Mesendoderm (in vitro differentiated cells): ENCODE measurements at regions not wholly inside any gene's neighbourhood (a gene's known extent, or its start where the extent isn't known, plus 50 kb on each side); places are given as distances from the start of the nearest gene placed in this dataset.

Experiments used
- DNase-seq: peaks from one replicate; pipeline ENCODE4 v3.0.0; 2013
- H2AK5ac ChIP-seq: 2 replicates; pipeline ENCODE4 v1.6.1; 2013; ENCODE audit warnings: low read length, inconsistent platforms
- H2BK120ac ChIP-seq: 2 replicates; pipeline ENCODE4 v1.6.1; 2013; ENCODE audit warnings: low read depth, mild to moderate bottlenecking, low read length, moderate library complexity, mixed read lengths
- H2BK15ac ChIP-seq: replicated peaks from 2 replicates; pipeline ENCODE4 v1.6.1; 2013; ENCODE audit warnings: low read depth, mild to moderate bottlenecking, moderate library complexity
- H2BK5ac ChIP-seq: 2 replicates; pipeline ENCODE4 v1.6.1; 2013; ENCODE audit warnings: low read length, inconsistent platforms
- H3K18ac ChIP-seq: 2 replicates; pipeline ENCODE4 v1.6.1; 2013; ENCODE audit warnings: mild to moderate bottlenecking, low read length, mixed read lengths
- H3K23ac ChIP-seq: one replicate; pipeline ENCODE4 v1.6.1; 2013; ENCODE audit warnings: low read length
- H3K27ac ChIP-seq: 2 replicates; pipeline ENCODE4 v1.5.1; 2013; ENCODE audit warnings: low read depth, mild to moderate bottlenecking, inconsistent platforms, low read length, moderate library complexity
- H3K27me3 ChIP-seq: 2 replicates; pipeline ENCODE4 v1.6.1; 2013; ENCODE audit warnings: low read length, control low read depth, mild to moderate bottlenecking, inconsistent platforms; ENCODE audit not compliant: insufficient read depth, poor library complexity
- H3K36me3 ChIP-seq: 2 replicates; pipeline ENCODE4 v1.6.1; 2013; ENCODE audit warnings: low read length, inconsistent platforms; ENCODE audit not compliant: control insufficient read depth, insufficient read depth
- H3K4ac ChIP-seq: one replicate; pipeline ENCODE4 v1.6.1; 2013; ENCODE audit warnings: low read depth, mild to moderate bottlenecking, low read length, moderate library complexity
- H3K4me1 ChIP-seq: 2 replicates; pipeline ENCODE4 v1.6.1; 2013; ENCODE audit warnings: low read depth, low read length, inconsistent platforms; ENCODE audit not compliant: control insufficient read depth
- H3K4me2 ChIP-seq: 2 replicates; pipeline ENCODE4 v1.6.1; 2013; ENCODE audit warnings: low read length
- H3K4me3 ChIP-seq: 2 replicates; pipeline ENCODE4 v1.5.1; 2013; ENCODE audit warnings: mild to moderate bottlenecking, low read length
- H3K56ac ChIP-seq: one replicate; pipeline ENCODE4 v1.6.1; 2013; ENCODE audit warnings: low read length
- H3K79me1 ChIP-seq: 2 replicates; pipeline ENCODE4 v1.6.1; 2013; ENCODE audit warnings: low read length, inconsistent platforms
- H3K79me2 ChIP-seq: 2 replicates; pipeline ENCODE4 v1.6.1; 2013; ENCODE audit warnings: mild to moderate bottlenecking, low read length; ENCODE audit not compliant: control insufficient read depth, insufficient read depth
- H3K9ac ChIP-seq: 2 replicates; pipeline ENCODE4 v1.6.1; 2013; ENCODE audit warnings: low read length, inconsistent platforms
- H4K5ac ChIP-seq: one replicate; pipeline ENCODE4 v1.6.1; 2013; ENCODE audit warnings: low read length
- H4K8ac ChIP-seq: one replicate; pipeline ENCODE4 v1.6.1; 2013; ENCODE audit warnings: low read depth, mild to moderate bottlenecking, control low read depth, low read length, moderate library complexity
- WGBS: extraction: QIAGEN DNeasy Blood & Tissue Kit; methylation state at CpG from one replicate; pipeline ENCODE4 v1.1.7; 2013; ENCODE audit warnings: low lambda C conversion rate, missing lambda C conversion rate; ENCODE audit not compliant: insufficient coverage; ENCODE audit errors: extremely low coverage; 5-methylcytosine and 5-hydroxymethylcytosine counted together

DNA sequence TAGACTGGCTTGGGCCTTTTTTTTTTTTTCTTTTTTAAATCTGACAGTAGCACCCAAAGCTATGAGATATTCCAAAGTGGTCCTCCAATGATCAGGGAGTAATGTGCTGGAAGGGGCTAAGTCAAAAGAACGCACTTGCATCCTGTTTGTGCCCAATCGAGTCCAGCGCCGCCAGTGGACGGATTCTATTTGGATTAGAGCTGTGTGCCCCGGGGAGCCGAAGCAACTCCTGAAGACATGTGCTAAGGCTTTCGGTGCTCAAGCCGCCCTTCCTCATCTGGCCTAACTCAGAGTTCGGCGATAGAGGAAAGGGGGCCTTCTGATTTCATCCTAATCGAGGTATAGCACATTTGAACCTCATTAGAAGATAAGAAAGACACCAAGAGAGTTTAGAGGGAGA lies 147.8 kb upstream of the NECTIN1 start:
- no peak overlapping the region for H3K18ac ChIP-seq
- no CpG with 5 or more reads among the region's 12 CpGs for WGBS
- no peak overlapping the region for H3K4me2 ChIP-seq
- H3K79me1 ChIP-seq = no peaks in the 10 kb centered on the region
- H4K8ac ChIP-seq = no peak overlapping the region
- no peak overlapping the region for H2BK120ac ChIP-seq
- no peak overlapping the region for H2BK15ac ChIP-seq
- no peaks in the 10 kb centered on the region for H3K79me2 ChIP-seq
- H3K36me3 ChIP-seq = no peaks in the 10 kb centered on the region
- H3K27ac ChIP-seq = no peak overlapping the region
- H3K9ac ChIP-seq = no peak overlapping the region
- no peak overlapping the region for H3K4ac ChIP-seq
- H3K23ac ChIP-seq = no peak overlapping the region
- no peak overlapping the region for H4K5ac ChIP-seq
- no peak overlapping the region for H3K56ac ChIP-seq
- H2AK5ac ChIP-seq = no peak overlapping the region
- no peak overlapping the region for H3K4me3 ChIP-seq
- no peak for DNase-seq
- no peaks in the 10 kb centered on the region for H3K4me1 ChIP-seq
- H2BK5ac ChIP-seq = no peak overlapping the region
- no peaks in the 10 kb centered on the region for H3K27me3 ChIP-seq

DNA sequence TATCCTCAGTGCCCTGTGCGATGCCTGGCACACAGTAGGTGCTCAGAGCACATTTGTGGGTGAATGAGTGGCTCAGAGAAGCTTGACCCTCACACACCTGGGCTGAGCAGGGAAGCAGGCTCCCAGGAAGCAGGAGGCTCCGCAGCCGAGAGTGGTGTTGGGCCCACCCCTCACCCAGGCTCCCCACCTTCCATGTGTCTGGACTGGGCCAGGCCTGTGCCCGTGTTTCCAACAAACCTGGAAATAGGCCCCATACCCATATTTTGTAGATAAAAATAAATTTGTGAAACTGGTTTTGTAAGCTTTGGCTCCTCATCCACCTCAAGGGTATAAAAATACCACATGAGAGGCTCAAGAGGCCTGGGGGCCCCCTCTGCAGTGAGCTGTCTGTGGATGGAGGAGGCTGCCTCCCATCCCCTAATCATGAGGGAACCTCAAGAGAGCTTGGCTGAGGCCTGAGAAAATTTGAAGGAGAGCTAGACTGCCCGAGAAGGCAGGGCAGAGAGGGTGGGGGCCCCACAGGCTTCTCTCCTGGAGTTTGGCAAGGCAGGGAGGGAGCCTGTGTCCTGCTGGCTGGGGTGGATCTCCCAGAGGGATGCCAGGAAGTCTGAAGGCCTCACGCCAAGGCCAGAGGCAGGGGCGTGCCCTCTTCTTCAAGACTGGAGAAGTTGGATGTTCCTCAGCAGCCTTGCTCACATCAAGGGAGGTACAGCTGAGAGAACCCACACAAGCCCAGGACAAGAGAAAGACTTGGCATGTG lies 147.0 kb upstream of the NECTIN1 start:
- H4K8ac ChIP-seq = no peak overlapping the region
- H3K27ac ChIP-seq = no peak overlapping the region
- H3K4ac ChIP-seq = no peak overlapping the region
- no peak overlapping the region for H2AK5ac ChIP-seq
- no peak overlapping the region for H2BK5ac ChIP-seq
- no CpG with 5 or more reads among the region's 7 CpGs for WGBS
- DNase-seq = no peak
- H3K79me2 ChIP-seq = no peaks in the 10 kb centered on the region
- H3K36me3 ChIP-seq = no peaks in the 10 kb centered on the region
- no peak overlapping the region for H3K4me3 ChIP-seq
- no peak overlapping the region for H4K5ac ChIP-seq
- no peaks in the 10 kb centered on the region for H3K4me1 ChIP-seq
- H3K23ac ChIP-seq = no peak overlapping the region
- H2BK15ac ChIP-seq = no peak overlapping the region
- no peak overlapping the region for H2BK120ac ChIP-seq
- H3K9ac ChIP-seq = no peak overlapping the region
- H3K56ac ChIP-seq = no peak overlapping the region
- H3K79me1 ChIP-seq = no peaks in the 10 kb centered on the region
- H3K27me3 ChIP-seq = no peaks in the 10 kb centered on the region
- H3K4me2 ChIP-seq = no peak overlapping the region
- H3K18ac ChIP-seq = no peak overlapping the region

DNA sequence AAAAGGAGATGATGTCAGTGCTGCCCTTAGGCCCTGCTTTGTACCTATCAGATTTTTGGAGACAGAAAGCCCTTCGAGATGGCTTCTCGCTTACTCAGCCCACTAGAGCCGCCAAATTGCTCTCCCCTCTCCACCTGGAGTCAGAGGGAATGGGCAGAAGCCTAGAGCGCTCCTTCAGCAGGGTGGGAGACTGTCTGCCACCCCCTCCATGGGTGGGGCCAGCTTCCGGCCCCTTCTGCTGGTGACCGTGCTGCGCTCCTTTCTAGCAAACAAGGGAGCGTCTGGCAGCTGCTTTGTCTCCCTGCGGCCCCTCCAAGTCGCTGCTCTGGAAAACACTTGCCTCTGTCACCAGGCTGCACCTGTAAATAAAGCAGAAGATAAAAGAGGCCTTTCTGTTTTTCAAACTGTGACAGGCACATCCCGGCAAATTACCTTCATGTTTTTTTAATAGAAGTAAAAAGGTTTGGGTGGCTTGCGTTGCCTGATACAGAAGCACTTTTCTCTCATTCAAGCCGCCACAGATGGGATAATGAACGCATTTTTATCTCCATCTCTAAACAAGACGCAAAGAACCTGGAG lies 145.7 kb upstream of the NECTIN1 start:
- H3K79me1 ChIP-seq = no peaks in the 10 kb centered on the region
- H3K36me3 ChIP-seq = no peaks in the 10 kb centered on the region
- H3K9ac ChIP-seq = no peak overlapping the region
- no peak overlapping the region for H3K4me3 ChIP-seq
- no peak overlapping the region for H2BK5ac ChIP-seq
- no peak overlapping the region for H4K8ac ChIP-seq
- H2BK15ac ChIP-seq = no peak overlapping the region
- no peak overlapping the region for H4K5ac ChIP-seq
- H3K4ac ChIP-seq = no peak overlapping the region
- H3K27me3 ChIP-seq = no peaks in the 10 kb centered on the region
- H3K18ac ChIP-seq = no peak overlapping the region
- no peak overlapping the region for H3K23ac ChIP-seq
- no CpG with 5 or more reads among the region's 15 CpGs for WGBS
- no peak overlapping the region for H3K56ac ChIP-seq
- H3K4me2 ChIP-seq = no peak overlapping the region
- DNase-seq = peak; percentile 22
- no peak overlapping the region for H2AK5ac ChIP-seq
- H3K79me2 ChIP-seq = no peaks in the 10 kb centered on the region
- H2BK120ac ChIP-seq = no peak overlapping the region
- H3K27ac ChIP-seq = no peak overlapping the region
- H3K4me1 ChIP-seq = no peaks in the 10 kb centered on the region

DNA sequence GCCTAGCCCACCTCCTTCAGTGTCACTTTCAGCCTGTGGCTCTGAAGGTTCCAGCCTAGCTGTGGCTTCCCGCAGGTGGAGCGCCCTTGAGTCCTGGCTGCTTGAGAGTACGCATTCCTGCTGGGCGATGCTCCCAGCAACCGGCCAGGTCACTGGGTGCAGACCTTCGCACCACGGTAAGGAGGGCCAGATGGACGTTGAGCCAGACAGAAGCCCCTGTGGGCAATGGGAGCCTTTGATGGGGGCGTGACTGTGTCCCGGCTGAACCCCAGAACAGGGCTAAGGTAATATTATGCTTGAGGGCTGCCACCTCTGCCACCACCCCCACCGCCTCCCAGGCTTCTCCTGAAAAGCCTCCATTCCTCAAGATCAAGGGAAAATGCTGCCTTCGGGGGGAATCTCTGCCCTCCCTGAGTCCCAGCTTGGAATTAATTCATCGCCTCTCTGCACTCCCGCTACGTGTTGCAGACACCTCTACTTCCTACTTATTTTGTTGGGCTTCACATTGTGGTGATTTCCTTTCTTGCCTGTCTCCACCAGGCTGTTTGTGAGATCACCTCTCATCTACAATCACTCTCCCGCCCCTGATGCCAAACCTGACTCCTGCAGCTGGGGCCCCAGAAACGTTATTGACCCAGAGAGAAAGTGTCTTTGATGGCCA lies 144.9 kb upstream of the NECTIN1 start:
- Histone ChIP-seq H4K5ac (no peak overlapping the region), H3K79me2 (no peaks in the 10 kb centered on the region), H3K9ac (no peak overlapping the region), H3K27ac (no peak overlapping the region), H3K27me3 (no peaks in the 10 kb centered on the region), H2AK5ac (peak overlapping the region; percentile 45), H3K79me1 (no peaks in the 10 kb centered on the region), H2BK120ac (no peak overlapping the region), H2BK15ac (no peak overlapping the region), H3K4me3 (no peak overlapping the region), H3K4me1 (no peaks in the 10 kb centered on the region), H3K18ac (no peak overlapping the region), H3K4me2 (no peak overlapping the region), H3K4ac (no peak overlapping the region), H3K36me3 (no peaks in the 10 kb centered on the region), H3K56ac (no peak overlapping the region), H2BK5ac (no peak overlapping the region), H3K23ac (peak overlapping the region; percentile 89), H4K8ac (no peak overlapping the region)
- DNase-seq = no peak
- WGBS = no CpG with 5 or more reads among the region's 17 CpGs

DNA sequence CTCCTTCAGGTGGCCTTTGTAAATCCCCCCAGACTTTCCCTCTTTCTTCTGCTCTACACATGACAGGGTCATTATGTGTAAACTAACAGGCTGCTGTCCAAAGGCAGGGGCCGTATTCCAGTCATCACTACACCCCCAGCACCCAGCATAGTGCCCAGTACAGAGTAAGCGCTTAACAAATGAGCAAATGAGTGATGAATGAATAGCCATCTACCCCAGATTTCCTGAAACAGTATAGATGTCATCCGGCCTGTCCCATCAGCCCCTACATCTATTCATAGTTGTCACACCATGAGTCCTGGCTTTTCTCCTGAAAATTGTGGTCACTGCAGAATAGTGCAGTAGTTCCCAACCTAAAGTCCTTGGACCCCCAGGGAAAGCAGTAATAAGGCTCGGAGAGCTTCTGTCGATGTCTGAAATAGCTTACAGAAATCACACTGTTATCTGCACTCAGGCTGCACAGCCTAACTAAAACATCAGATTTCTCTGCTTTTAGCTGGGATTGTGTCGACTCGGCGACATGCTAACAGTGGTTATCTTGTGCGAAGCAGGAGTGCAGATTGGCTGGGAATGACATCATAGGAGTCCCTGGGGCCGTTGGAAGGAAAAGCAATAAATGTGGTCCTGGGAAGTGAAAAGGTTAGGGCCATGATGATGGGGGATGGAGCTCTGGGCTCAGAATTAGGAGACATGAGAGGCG lies 143.8 kb upstream of the NECTIN1 start:
- Histone ChIP-seq H3K23ac (no peak overlapping the region), H2BK15ac (no peak overlapping the region), H4K8ac (no peak overlapping the region), H3K4ac (no peak overlapping the region), H3K9ac (no peak overlapping the region), H3K79me1 (no peaks in the 10 kb centered on the region), H4K5ac (no peak overlapping the region), H3K4me3 (no peak overlapping the region), H3K36me3 (no peaks in the 10 kb centered on the region), H3K27me3 (no peaks in the 10 kb centered on the region), H2BK5ac (no peak overlapping the region), H3K4me2 (no peak overlapping the region), H3K79me2 (no peaks in the 10 kb centered on the region), H2BK120ac (no peak overlapping the region), H3K18ac (no peak overlapping the region), H3K27ac (no peak overlapping the region), H2AK5ac (no peak overlapping the region), H3K56ac (no peak overlapping the region), H3K4me1 (no peaks in the 10 kb centered on the region)
- DNase-seq = peak; percentile 21
- WGBS = no CpG with 5 or more reads among the region's 11 CpGs
